H1 (cell line): ENCODE measurements at regions not wholly inside any gene's neighbourhood (a gene's known extent, or its start where the extent isn't known, plus 50 kb on each side); places are given as distances from the start of the nearest gene placed in this dataset.

Source experiments
- BCL11A ChIP-seq, 2 experiments: IDR thresholded peaks; one replicate each; pipeline ENCODE4 v1.6.1; 2011; ENCODE audit warnings: low read depth in 2 of 2, low read length in 2 of 2, mild to moderate bottlenecking in 2 of 2
- CHD1 ChIP-seq: IDR thresholded peaks from 2 replicates; pipeline ENCODE4 v1.6.1; 2012; ENCODE audit warnings: low read depth, low read length, improper control_type of control experiment
- CHD2 ChIP-seq: IDR thresholded peaks from 2 replicates; pipeline ENCODE4 v1.6.1; 2012; ENCODE audit warnings: low read length, improper control_type of control experiment
- RAD21 ChIP-seq, 2 experiments: IDR thresholded peaks in 1 of 2; conservative IDR thresholded peaks in 1 of 2; 2 replicates each; pipeline ENCODE4 v1.6.1; 2011; ENCODE audit warnings: low read depth in 2 of 2, low read length in 2 of 2, improper control_type of control experiment in 1 of 2, inconsistent platforms in 1 of 2, mild to moderate bottlenecking in 1 of 2, moderate library complexity in 1 of 2
- YY1 ChIP-seq: IDR thresholded peaks from 2 replicates; pipeline ENCODE4 v1.6.1; 2011; ENCODE audit warnings: low read depth, mild to moderate bottlenecking, low read length
- TF ChIP-seq, protein P1 (sequence below): fragments of 300-600 bp; sonication (generic); IDR thresholded peaks from 2 replicates; pipeline ENCODE4 v1.7.1; 2012; ENCODE audit warnings: low read length, moderate library complexity, mild to moderate bottlenecking, inconsistent platforms; ENCODE audit not compliant: insufficient replicate concordance
- TF ChIP-seq, protein P2 (sequence below): IDR thresholded peaks from 2 replicates; pipeline ENCODE4 v1.6.1; 2012; ENCODE audit warnings: inconsistent platforms

DNA sequence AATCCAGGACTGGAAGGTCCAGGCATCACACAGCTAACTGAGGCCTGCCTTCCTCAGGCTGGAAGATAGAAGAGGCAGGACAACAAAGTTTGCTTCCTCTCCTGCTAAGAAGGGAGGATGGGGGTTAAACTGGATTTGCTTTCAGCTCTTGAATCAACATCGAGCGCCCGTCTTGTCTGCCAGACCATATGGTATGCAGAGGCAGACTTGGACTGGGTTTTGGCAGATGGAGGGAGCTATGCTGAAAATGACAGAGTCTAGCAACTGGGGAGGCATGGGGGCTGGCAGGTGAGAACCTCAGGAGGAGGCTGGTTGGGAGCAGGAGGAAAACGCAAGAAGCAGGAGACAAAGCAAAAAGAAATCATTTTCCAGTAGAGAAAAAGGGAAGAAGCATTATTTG is 289.5 kb upstream of the IL12B start (continued):
- TF ChIP-seq, protein P1, sequence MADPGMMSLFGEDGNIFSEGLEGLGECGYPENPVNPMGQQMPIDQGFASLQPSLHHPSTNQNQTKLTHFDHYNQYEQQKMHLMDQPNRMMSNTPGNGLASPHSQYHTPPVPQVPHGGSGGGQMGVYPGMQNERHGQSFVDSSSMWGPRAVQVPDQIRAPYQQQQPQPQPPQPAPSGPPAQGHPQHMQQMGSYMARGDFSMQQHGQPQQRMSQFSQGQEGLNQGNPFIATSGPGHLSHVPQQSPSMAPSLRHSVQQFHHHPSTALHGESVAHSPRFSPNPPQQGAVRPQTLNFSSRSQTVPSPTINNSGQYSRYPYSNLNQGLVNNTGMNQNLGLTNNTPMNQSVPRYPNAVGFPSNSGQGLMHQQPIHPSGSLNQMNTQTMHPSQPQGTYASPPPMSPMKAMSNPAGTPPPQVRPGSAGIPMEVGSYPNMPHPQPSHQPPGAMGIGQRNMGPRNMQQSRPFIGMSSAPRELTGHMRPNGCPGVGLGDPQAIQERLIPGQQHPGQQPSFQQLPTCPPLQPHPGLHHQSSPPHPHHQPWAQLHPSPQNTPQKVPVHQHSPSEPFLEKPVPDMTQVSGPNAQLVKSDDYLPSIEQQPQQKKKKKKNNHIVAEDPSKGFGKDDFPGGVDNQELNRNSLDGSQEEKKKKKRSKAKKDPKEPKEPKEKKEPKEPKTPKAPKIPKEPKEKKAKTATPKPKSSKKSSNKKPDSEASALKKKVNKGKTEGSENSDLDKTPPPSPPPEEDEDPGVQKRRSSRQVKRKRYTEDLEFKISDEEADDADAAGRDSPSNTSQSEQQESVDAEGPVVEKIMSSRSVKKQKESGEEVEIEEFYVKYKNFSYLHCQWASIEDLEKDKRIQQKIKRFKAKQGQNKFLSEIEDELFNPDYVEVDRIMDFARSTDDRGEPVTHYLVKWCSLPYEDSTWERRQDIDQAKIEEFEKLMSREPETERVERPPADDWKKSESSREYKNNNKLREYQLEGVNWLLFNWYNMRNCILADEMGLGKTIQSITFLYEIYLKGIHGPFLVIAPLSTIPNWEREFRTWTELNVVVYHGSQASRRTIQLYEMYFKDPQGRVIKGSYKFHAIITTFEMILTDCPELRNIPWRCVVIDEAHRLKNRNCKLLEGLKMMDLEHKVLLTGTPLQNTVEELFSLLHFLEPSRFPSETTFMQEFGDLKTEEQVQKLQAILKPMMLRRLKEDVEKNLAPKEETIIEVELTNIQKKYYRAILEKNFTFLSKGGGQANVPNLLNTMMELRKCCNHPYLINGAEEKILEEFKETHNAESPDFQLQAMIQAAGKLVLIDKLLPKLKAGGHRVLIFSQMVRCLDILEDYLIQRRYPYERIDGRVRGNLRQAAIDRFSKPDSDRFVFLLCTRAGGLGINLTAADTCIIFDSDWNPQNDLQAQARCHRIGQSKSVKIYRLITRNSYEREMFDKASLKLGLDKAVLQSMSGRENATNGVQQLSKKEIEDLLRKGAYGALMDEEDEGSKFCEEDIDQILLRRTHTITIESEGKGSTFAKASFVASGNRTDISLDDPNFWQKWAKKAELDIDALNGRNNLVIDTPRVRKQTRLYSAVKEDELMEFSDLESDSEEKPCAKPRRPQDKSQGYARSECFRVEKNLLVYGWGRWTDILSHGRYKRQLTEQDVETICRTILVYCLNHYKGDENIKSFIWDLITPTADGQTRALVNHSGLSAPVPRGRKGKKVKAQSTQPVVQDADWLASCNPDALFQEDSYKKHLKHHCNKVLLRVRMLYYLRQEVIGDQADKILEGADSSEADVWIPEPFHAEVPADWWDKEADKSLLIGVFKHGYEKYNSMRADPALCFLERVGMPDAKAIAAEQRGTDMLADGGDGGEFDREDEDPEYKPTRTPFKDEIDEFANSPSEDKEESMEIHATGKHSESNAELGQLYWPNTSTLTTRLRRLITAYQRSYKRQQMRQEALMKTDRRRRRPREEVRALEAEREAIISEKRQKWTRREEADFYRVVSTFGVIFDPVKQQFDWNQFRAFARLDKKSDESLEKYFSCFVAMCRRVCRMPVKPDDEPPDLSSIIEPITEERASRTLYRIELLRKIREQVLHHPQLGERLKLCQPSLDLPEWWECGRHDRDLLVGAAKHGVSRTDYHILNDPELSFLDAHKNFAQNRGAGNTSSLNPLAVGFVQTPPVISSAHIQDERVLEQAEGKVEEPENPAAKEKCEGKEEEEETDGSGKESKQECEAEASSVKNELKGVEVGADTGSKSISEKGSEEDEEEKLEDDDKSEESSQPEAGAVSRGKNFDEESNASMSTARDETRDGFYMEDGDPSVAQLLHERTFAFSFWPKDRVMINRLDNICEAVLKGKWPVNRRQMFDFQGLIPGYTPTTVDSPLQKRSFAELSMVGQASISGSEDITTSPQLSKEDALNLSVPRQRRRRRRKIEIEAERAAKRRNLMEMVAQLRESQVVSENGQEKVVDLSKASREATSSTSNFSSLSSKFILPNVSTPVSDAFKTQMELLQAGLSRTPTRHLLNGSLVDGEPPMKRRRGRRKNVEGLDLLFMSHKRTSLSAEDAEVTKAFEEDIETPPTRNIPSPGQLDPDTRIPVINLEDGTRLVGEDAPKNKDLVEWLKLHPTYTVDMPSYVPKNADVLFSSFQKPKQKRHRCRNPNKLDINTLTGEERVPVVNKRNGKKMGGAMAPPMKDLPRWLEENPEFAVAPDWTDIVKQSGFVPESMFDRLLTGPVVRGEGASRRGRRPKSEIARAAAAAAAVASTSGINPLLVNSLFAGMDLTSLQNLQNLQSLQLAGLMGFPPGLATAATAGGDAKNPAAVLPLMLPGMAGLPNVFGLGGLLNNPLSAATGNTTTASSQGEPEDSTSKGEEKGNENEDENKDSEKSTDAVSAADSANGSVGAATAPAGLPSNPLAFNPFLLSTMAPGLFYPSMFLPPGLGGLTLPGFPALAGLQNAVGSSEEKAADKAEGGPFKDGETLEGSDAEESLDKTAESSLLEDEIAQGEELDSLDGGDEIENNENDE: no peak
- TF ChIP-seq, protein P2, sequence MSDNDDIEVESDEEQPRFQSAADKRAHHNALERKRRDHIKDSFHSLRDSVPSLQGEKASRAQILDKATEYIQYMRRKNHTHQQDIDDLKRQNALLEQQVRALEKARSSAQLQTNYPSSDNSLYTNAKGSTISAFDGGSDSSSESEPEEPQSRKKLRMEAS: no peak
- TF ChIP-seq RAD21 (IDR thresholded peaks at IDR 0.05 in 1 of 2, conservative IDR thresholded peaks at IDR 0.05 in 1 of 2; ENCODE audit: low read depth in 2 of 2, low read length in 2 of 2) (no peak), BCL11A (IDR thresholded peaks at IDR 0.05; ENCODE audit: low read depth in 2 of 2, low read length in 2 of 2) (no peak), CHD1 (no peak), YY1 (no peak), CHD2 (no peak)
